Tibial nerve (tissue), 4 donors: ENCODE measurements at regions not wholly inside any gene's neighbourhood (a gene's known extent, or its start where the extent isn't known, plus 50 kb on each side); places are given as distances from the start of the nearest gene placed in this dataset.

Experiments
- EP300 ChIP-seq, 2 donors: sonication (generic); formaldehyde crosslinking; IDR thresholded peaks; one replicate each; pipeline ENCODE4 v1.6.1; 2017; ENCODE audit warnings: antibody characterized with exemption in 2 of 2, mild to moderate bottlenecking in 1 of 2
- POLR2A ChIP-seq, 2 donors: fragments of 450-650 bp; IDR thresholded peaks; one replicate each; pipeline ENCODE4 v1.6.1; 2017; ENCODE audit warnings: antibody characterized with exemption in 2 of 2, mild to moderate bottlenecking in 2 of 2, moderate library complexity in 2 of 2
- TF ChIP-seq, protein P1 (sequence below), 5 experiments: fragments of 200-600 bp in 3 of 5; fragments of 450-650 bp in 2 of 5; sonication (generic) in 3 of 5; IDR thresholded peaks; one replicate each; pipeline ENCODE4 v1.5.1; 2016 to 2019; ENCODE audit warnings: antibody characterized with exemption in 5 of 5, mild to moderate bottlenecking in 3 of 5, moderate library complexity in 2 of 5

DNA sequence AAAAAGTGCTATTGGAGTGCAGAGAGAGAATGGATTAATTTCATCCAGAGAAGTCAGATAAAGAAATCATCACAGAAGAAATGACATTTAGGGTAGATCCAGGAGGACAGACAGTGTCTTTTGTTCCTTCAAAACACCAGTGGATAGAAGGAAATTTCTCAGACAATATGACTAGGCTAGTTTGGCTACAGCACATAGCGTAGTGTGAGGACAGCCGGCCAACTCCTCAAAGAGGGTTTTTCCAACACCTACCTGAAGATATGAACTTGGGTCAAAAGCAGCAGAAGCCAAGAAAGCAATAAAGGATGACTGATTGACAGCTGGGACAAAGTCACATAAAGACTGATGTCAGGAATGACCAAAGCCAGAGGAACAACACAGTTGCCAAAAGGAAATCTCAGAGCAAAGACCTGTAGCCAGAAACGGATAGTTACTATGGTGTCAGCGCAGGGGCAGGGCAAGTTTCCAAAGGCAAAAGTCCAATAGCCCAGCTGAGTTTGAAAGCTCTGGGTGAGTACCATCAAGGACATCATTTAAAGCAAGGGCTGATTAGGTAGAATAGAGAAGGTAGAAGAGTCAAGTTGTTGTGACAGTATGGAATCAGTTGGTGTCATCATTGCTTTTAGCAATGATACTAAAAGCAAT lies 58.7 kb upstream of the PDE3A start:
- TF ChIP-seq, protein P1, sequence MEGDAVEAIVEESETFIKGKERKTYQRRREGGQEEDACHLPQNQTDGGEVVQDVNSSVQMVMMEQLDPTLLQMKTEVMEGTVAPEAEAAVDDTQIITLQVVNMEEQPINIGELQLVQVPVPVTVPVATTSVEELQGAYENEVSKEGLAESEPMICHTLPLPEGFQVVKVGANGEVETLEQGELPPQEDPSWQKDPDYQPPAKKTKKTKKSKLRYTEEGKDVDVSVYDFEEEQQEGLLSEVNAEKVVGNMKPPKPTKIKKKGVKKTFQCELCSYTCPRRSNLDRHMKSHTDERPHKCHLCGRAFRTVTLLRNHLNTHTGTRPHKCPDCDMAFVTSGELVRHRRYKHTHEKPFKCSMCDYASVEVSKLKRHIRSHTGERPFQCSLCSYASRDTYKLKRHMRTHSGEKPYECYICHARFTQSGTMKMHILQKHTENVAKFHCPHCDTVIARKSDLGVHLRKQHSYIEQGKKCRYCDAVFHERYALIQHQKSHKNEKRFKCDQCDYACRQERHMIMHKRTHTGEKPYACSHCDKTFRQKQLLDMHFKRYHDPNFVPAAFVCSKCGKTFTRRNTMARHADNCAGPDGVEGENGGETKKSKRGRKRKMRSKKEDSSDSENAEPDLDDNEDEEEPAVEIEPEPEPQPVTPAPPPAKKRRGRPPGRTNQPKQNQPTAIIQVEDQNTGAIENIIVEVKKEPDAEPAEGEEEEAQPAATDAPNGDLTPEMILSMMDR (IDR thresholded peaks at IDR 0.05), result no peak
- TF ChIP-seq POLR2A (IDR thresholded peaks at IDR 0.05) (no peak), EP300 (IDR thresholded peaks at IDR 0.05) (no peak)
